ENCODE measurements at regions not wholly inside any gene's neighbourhood (a gene's known extent, or its start where the extent isn't known, plus 50 kb on each side); places are given as distances from the start of the nearest gene placed in this dataset.

GRCh38 chr13:63414247-63414646, 1998.6 kb upstream of the PCDH20 start (continued):
- TF ChIP-seq PBX3 (IDR thresholded peaks at IDR 0.05; ENCODE audit: insufficient replicate concordance, low read depth, low read length): no peak
- TF ChIP-seq GABPA (IDR thresholded peaks at IDR 0.05; ENCODE audit: low read depth): no peak
- no peak for TF ChIP-seq YY1 (IDR thresholded peaks at IDR 0.05; ENCODE audit: low read depth, low read length)
- TF ChIP-seq PAX5 (IDR thresholded peaks at IDR 0.05; ENCODE audit: borderline replicate concordance, low read depth, low read length): no peak
- no peak for TF ChIP-seq MYC (IDR thresholded peaks at IDR 0.05; ENCODE audit: insufficient read depth, insufficient read length, insufficient replicate concordance, low read length, severe bottlenecking)
- TF ChIP-seq LARP7 (IDR thresholded peaks at IDR 0.05): no peak
- TF ChIP-seq IRF5 (IDR thresholded peaks at IDR 0.05; ENCODE audit: borderline replicate concordance): no peak
- TF ChIP-seq ZNF384 (IDR thresholded peaks at IDR 0.05; ENCODE audit: borderline replicate concordance, low read depth, low read length): no peak
- no peak for TF ChIP-seq POLR2AphosphoS5 (IDR thresholded peaks at IDR 0.05; ENCODE audit: low read length)
- no peak for TF ChIP-seq BRCA1 (IDR thresholded peaks at IDR 0.05; ENCODE audit: low read depth, low read length)
- TF ChIP-seq NRF1 (conservative IDR thresholded peaks at IDR 0.05; ENCODE audit: low read depth, low read length): no peak

GRCh38 chr13:63409791-63410351, 1994.2 kb upstream of the PCDH20 start:
- ChIA-PET CTCF (interaction anchor here (0.7 kb wide), 1 partner anchor 1003 kb away, joined by 3 read pairs; no protein-coding TSS in a partner anchor), POLR2A (no interaction called here), RAD21 (ENCODE audit: unreplicated experiment) (no interaction called here), SMC1A (ENCODE audit: uncharacterized antibody, unreplicated experiment) (no interaction called here)
- Histone ChIP-seq H3K9ac (ENCODE audit: control insufficient read depth, insufficient read depth, low read length) (no peak overlapping the region), H3K4me3 (no peak overlapping the region), H3K4me1 (ENCODE audit: control insufficient read depth, insufficient read depth, low read length) (no peaks in the 10 kb centered on the region), H3K9me3 (replicated peaks; ENCODE audit: control insufficient read depth, insufficient read depth, low read length) (no peaks in the 10 kb centered on the region), H3K4me2 (ENCODE audit: control insufficient read depth, insufficient read depth) (no peak overlapping the region), H4K20me1 (ENCODE audit: control insufficient read depth, insufficient read depth) (no peaks in the 10 kb centered on the region), H3K79me2 (ENCODE audit: control insufficient read depth, insufficient read depth, low read length) (no peaks in the 10 kb centered on the region), H3K27ac (ENCODE audit: control insufficient read depth, insufficient read depth) (no peak overlapping the region), H2AFZ (ENCODE audit: control insufficient read depth, low read depth, low read length) (no peak overlapping the region), H3K36me3 (ENCODE audit: control insufficient read depth in 2 of 2, insufficient read depth in 2 of 2, low read length in 1 of 2) (no peaks in the 10 kb centered on the region), H3K27me3 (replicated peaks in 1 of 2; ENCODE audit: control insufficient read depth in 2 of 2, insufficient read depth in 2 of 2, low read length in 1 of 2) (no peaks in the 10 kb centered on the region)
- no TSS peak for BruUV-seq (replicated peaks)
- ATAC-seq (no peak), DNase-seq (ENCODE audit: low read depth, low spot score) (no peak), FAIRE-seq (no peak)
- WGBS (ENCODE audit: insufficient coverage, insufficient replicate concordance, low lambda C conversion rate, missing lambda C conversion rate): 46% methylated on average over 7 of the region's 7 CpGs
- intact Hi-C loops (cut with micrococcal nuclease; ENCODE audit: unreplicated experiment): no loop called here
- in situ Hi-C loops (cut with MboI): no loop called here
- TF ChIP-seq MEF2B (IDR thresholded peaks at IDR 0.05; ENCODE audit: partially characterized antibody, poor library complexity, severe bottlenecking) (no peak), BHLHE40 (IDR thresholded peaks at IDR 0.05; ENCODE audit: borderline replicate concordance in 1 of 2, low read depth in 2 of 2, low read length in 1 of 2) (no peak), FOS (IDR thresholded peaks at IDR 0.05; ENCODE audit: borderline replicate concordance, extremely low read depth, insufficient read length) (no peak), CBFB (IDR thresholded peaks at IDR 0.05; ENCODE audit: low read depth) (no peak), STAT3 (IDR thresholded peaks at IDR 0.05; ENCODE audit: low read depth, low read length) (no peak), ESRRA (IDR thresholded peaks at IDR 0.05; ENCODE audit: low read length) (no peak), SMAD1 (IDR thresholded peaks at IDR 0.05; ENCODE audit: low read depth, partially characterized antibody) (no peak), NBN (IDR thresholded peaks at IDR 0.05) (no peak), KDM1A (IDR thresholded peaks at IDR 0.05; ENCODE audit: borderline replicate concordance) (no peak), TBL1XR1 (IDR thresholded peaks at IDR 0.05; ENCODE audit: low read depth, low read length) (no peak), BACH1 (IDR thresholded peaks at IDR 0.05; ENCODE audit: borderline replicate concordance) (no peak), NR2C1 (IDR thresholded peaks at IDR 0.05) (no peak), RAD51 (IDR thresholded peaks at IDR 0.05) (no peak)
